ENCODE measurements at regions not wholly inside any gene's neighbourhood (a gene's known extent, or its start where the extent isn't known, plus 50 kb on each side); places are given as distances from the start of the nearest gene placed in this dataset.

DNA sequence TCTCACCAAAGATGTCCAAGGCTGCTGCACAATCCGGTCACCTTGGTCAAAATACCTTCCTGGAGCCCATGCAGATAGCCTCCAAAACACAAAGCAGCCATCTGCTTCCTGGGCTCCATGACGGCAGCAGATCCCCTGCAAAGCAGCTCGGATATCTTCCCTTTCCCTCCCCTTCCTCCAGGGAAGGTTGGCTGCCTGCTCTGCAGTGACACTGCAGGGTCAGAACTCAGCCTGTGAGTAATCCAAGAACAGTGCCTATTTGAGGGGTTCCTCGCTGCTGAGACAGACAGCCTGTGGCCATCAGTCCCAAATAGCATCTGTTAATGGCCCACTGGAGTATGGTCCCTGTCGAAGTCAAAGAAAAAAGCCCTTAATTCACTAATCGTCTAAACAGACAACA, 270.8 kb downstream of the PREX1 start:
- TF ChIP-seq TCF12 (IDR thresholded peaks at IDR 0.05; ENCODE audit: low read depth): no peak
- TF ChIP-seq NFIC (IDR thresholded peaks at IDR 0.05): no peak
- TF ChIP-seq CREB1 (IDR thresholded peaks at IDR 0.05; ENCODE audit: low read depth): no peak
- TF ChIP-seq CEBPB (IDR thresholded peaks at IDR 0.05): no peak
- TF ChIP-seq, protein P1, sequence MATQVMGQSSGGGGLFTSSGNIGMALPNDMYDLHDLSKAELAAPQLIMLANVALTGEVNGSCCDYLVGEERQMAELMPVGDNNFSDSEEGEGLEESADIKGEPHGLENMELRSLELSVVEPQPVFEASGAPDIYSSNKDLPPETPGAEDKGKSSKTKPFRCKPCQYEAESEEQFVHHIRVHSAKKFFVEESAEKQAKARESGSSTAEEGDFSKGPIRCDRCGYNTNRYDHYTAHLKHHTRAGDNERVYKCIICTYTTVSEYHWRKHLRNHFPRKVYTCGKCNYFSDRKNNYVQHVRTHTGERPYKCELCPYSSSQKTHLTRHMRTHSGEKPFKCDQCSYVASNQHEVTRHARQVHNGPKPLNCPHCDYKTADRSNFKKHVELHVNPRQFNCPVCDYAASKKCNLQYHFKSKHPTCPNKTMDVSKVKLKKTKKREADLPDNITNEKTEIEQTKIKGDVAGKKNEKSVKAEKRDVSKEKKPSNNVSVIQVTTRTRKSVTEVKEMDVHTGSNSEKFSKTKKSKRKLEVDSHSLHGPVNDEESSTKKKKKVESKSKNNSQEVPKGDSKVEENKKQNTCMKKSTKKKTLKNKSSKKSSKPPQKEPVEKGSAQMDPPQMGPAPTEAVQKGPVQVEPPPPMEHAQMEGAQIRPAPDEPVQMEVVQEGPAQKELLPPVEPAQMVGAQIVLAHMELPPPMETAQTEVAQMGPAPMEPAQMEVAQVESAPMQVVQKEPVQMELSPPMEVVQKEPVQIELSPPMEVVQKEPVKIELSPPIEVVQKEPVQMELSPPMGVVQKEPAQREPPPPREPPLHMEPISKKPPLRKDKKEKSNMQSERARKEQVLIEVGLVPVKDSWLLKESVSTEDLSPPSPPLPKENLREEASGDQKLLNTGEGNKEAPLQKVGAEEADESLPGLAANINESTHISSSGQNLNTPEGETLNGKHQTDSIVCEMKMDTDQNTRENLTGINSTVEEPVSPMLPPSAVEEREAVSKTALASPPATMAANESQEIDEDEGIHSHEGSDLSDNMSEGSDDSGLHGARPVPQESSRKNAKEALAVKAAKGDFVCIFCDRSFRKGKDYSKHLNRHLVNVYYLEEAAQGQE (IDR thresholded peaks at IDR 0.05; ENCODE audit: low read depth): no peak
- TF ChIP-seq FOXM1 (IDR thresholded peaks at IDR 0.05; ENCODE audit: borderline replicate concordance, low read depth): no peak
- no peak for TF ChIP-seq ZBTB7A (IDR thresholded peaks at IDR 0.05; ENCODE audit: low read depth)
- TF ChIP-seq RAD21 (IDR thresholded peaks at IDR 0.05; ENCODE audit: low read depth): no peak
- no peak for TF ChIP-seq EP300 (IDR thresholded peaks at IDR 0.05; ENCODE audit: borderline replicate concordance)
- TF ChIP-seq, protein P2, sequence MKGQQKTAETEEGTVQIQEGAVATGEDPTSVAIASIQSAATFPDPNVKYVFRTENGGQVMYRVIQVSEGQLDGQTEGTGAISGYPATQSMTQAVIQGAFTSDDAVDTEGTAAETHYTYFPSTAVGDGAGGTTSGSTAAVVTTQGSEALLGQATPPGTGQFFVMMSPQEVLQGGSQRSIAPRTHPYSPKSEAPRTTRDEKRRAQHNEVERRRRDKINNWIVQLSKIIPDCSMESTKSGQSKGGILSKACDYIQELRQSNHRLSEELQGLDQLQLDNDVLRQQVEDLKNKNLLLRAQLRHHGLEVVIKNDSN (IDR thresholded peaks at IDR 0.05): no peak
- no peak for TF ChIP-seq YY1 (IDR thresholded peaks at IDR 0.05; ENCODE audit: low read depth)
- TF ChIP-seq TEAD4 (IDR thresholded peaks at IDR 0.05): no peak
- no peak for TF ChIP-seq EGR1 (IDR thresholded peaks at IDR 0.05)
- TF ChIP-seq, protein P3, sequence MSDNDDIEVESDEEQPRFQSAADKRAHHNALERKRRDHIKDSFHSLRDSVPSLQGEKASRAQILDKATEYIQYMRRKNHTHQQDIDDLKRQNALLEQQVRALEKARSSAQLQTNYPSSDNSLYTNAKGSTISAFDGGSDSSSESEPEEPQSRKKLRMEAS (IDR thresholded peaks at IDR 0.05): no peak
- TF ChIP-seq TAF1 (IDR thresholded peaks at IDR 0.05; ENCODE audit: low read depth): no peak

DNA sequence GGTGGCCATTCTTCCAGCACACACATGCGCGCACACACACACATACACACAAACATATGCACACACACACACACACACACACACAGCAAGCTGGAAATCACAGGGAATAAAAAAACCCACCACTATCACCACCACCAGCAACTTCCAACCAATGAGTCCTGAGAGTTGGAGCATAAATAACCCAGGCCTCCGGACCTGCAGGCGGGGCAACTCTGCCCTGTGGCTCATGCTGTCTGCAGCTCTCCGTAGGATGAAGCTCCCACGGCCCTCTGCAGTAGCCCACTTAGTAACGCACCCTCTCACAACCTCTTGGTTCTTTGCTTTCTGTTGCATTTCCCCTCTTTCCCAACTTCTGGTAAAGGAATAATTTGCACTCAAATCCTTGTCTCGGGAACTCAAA, 275.2 kb downstream of the PREX1 start:
- no peak for TF ChIP-seq RAD21 (IDR thresholded peaks at IDR 0.05; ENCODE audit: low read depth)
- TF ChIP-seq CEBPB (IDR thresholded peaks at IDR 0.05): no peak

DNA sequence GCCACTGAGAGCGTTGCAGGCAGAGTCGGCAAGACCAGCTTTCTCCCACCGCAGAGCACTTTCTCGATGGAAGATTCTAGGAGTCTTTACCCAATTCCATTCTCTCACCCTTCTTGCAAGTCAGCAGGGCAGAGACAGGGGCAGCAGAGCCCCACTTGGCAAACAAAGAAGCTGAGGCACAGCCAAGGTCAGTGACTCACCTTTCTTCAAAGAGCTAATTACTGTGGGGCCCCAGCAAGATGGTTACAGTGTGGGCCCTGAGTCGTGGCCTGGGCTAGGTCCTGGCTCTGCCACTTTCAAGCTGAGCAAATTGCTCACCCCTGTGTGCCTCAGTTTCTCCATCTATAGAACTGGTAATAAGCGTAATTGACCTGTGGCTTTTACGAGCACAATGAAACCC, 277.0 kb downstream of the PREX1 start:
- TF ChIP-seq NFIC (IDR thresholded peaks at IDR 0.05) (no peak), TCF12 (IDR thresholded peaks at IDR 0.05; ENCODE audit: low read depth) (no peak), EGR1 (IDR thresholded peaks at IDR 0.05) (no peak), YY1 (IDR thresholded peaks at IDR 0.05; ENCODE audit: low read depth) (no peak), ZBTB7A (IDR thresholded peaks at IDR 0.05; ENCODE audit: low read depth) (no peak), RAD21 (IDR thresholded peaks at IDR 0.05; ENCODE audit: low read depth) (no peak), TAF1 (IDR thresholded peaks at IDR 0.05; ENCODE audit: low read depth) (no peak), FOXM1 (IDR thresholded peaks at IDR 0.05; ENCODE audit: borderline replicate concordance, low read depth) (no peak), TEAD4 (IDR thresholded peaks at IDR 0.05) (no peak)
- TF ChIP-seq, protein P2 (IDR thresholded peaks at IDR 0.05): no peak
- TF ChIP-seq, protein P3 (IDR thresholded peaks at IDR 0.05): no peak
- TF ChIP-seq, protein P1 (IDR thresholded peaks at IDR 0.05; ENCODE audit: low read depth): no peak

DNA sequence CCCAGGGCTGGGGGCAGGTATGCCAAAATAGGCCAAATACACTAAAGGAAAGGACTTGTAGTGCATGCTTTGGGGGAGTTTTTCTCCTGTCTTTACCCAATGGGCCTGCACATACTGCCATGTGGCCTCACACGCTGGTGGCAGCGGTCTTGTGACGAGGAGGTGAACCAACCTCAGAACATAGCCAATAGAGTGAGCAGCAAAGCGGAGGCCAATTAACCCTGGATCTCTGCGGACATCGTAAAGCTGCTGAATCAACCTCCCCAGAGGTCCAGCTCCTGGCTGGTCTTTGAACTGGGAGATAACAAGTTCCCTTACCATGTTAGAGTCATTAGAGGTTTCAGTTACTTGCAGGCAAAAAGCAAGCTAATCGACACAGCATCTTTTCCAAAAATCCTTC, 280.1 kb downstream of the PREX1 start:
- TF ChIP-seq EP300 (IDR thresholded peaks at IDR 0.05; ENCODE audit: borderline replicate concordance) (no peak), YY1 (IDR thresholded peaks at IDR 0.05; ENCODE audit: low read depth) (no peak), CEBPB (IDR thresholded peaks at IDR 0.05) (no peak), TEAD4 (IDR thresholded peaks at IDR 0.05) (no peak), NFIC (IDR thresholded peaks at IDR 0.05) (no peak), TAF1 (IDR thresholded peaks at IDR 0.05; ENCODE audit: low read depth) (no peak)
- TF ChIP-seq, protein P1 (IDR thresholded peaks at IDR 0.05; ENCODE audit: low read depth): no peak

All from Ishikawa (cell line).